Esophagus (tissue), 2 donors: ENCODE measurements at regions not wholly inside any gene's neighbourhood (a gene's known extent, or its start where the extent isn't known, plus 50 kb on each side); places are given as distances from the start of the nearest gene placed in this dataset.
"Not testable (repeated sequence)": the region's sequence is repeated elsewhere in the genome, so short reads cannot be mapped to it uniquely, and the experiment has no call there.

Experiments used
- H3K27ac ChIP-seq, 2 donors: one replicate each; pipeline ENCODE4 v1.5.1; 2013; ENCODE audit warnings: low read depth in 2 of 2, mild to moderate bottlenecking in 2 of 2, inconsistent platforms in 1 of 2, low read length in 1 of 2, moderate library complexity in 1 of 2
- H3K27me3 ChIP-seq, 2 donors: one replicate each; pipeline ENCODE4 v1.6.1; 2013; ENCODE audit warnings: low read length in 2 of 2, control low read depth in 1 of 2, mild to moderate bottlenecking in 1 of 2; ENCODE audit not compliant: insufficient read depth in 2 of 2, control insufficient read depth in 1 of 2
- H3K36me3 ChIP-seq, 2 donors: one replicate each; pipeline ENCODE4 v1.6.1; 2013; ENCODE audit warnings: low read length in 1 of 2; ENCODE audit not compliant: control insufficient read depth in 2 of 2, insufficient read depth in 2 of 2
- H3K4me1 ChIP-seq, 2 donors: one replicate each; pipeline ENCODE4 v1.6.1; 2013; ENCODE audit warnings: low read length in 1 of 2; ENCODE audit not compliant: control insufficient read depth in 2 of 2, insufficient read depth in 2 of 2
- H3K4me3 ChIP-seq, 2 donors: one replicate each; pipeline ENCODE4 v1.5.1; 2013; ENCODE audit warnings: low read length in 2 of 2, mild to moderate bottlenecking in 2 of 2, low read depth in 1 of 2, moderate library complexity in 1 of 2
- H3K9me3 ChIP-seq, 2 donors: one replicate each; pipeline ENCODE4 v1.6.1; 2013; ENCODE audit warnings: mild to moderate bottlenecking in 2 of 2, low read depth in 1 of 2, low read length in 1 of 2, moderate library complexity in 1 of 2; ENCODE audit not compliant: control insufficient read depth in 2 of 2, insufficient read depth in 1 of 2
- WGBS, 2 donors: extraction: QIAGEN DNeasy Blood & Tissue Kit; methylation state at CpG; one replicate each; pipeline ENCODE4 v1.1.7; 2013; 5-methylcytosine and 5-hydroxymethylcytosine counted together
- donor health status: healthy with polysubstance abuse.
- donor health status: Bipolar disorder and iron deficiency.

DNA sequence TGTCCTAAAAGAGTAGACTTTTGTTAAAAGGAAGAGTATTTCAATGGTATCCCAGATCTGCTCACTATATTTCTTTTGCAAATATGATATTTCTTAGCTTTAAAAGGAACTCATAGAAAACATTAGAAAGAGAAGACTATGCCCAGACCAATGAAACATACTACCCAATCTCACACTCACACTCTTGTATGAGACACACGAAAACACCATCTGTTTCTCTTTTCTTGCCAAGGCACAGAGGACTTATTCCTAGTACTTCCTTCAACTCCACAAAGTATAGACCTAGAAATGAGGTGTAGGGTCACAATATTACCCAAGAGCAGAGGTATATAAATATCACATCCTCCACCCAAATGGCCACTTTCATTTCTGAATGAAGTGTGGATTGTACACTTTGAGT is 292.4 kb upstream of the ACO1 start:
- no peaks in the 10 kb centered on the region for H3K27me3 ChIP-seq
- H3K36me3 ChIP-seq, result no peaks in the 10 kb centered on the region
- WGBS, 2 donors, result 68 to 76% methylated on average over 1 of the region's 1 CpG
- H3K4me1 ChIP-seq, result no peaks in the 10 kb centered on the region
- H3K4me3 ChIP-seq, result no peak overlapping the region
- H3K9me3 ChIP-seq, result no peaks in the 10 kb centered on the region
- H3K27ac ChIP-seq, result no peak overlapping the region

DNA sequence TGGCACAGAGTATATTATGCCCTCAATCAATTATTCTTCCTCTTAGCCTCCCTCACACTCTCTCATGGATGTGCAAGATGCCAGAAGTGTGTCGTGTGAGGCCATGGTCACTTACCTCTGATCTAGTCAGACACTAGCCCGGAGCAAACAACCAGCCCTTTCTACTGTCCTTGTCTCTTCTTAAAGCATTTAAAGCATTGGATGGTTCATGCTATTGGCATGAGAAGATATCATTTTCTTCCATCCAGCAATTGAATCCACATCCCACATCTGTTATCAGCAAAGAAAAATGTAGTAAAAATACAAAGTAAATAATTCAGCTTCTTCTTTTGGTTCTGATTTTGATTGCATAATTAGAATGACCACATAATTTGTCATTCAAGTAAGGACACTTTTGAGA is 267.2 kb upstream of the ACO1 start:
- 74 to 76% methylated on average over 2 of the region's 2 CpGs for WGBS, 2 donors
- no peaks in the 10 kb centered on the region for H3K36me3 ChIP-seq
- H3K4me1 ChIP-seq, result no peaks in the 10 kb centered on the region
- no peaks in the 10 kb centered on the region for H3K27me3 ChIP-seq
- no peak overlapping the region for H3K27ac ChIP-seq
- H3K9me3 ChIP-seq, result no peaks in the 10 kb centered on the region
- H3K4me3 ChIP-seq, result no peak overlapping the region

DNA sequence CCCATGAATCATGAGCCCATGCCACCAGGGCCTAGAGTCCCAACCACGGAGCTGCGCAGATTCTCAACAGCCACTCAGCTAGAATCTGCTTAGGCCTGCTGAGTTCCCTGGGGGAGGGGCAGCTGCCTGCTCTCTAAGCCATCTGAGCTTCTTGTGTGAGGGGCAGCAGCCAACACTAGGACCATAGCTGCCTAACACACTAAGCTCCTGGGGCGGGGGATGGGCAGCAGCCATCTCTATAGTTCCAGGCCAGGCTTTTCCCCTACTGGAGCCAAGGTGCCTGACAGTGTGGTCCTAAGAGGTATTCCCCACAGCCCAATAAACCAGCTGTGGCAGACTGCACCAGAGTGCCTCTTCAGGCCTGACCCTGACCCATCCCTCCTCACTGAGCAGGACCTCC is 255.9 kb upstream of the ACO1 start:
- no peaks in the 10 kb centered on the region for H3K27me3 ChIP-seq
- H3K27ac ChIP-seq, result no peak overlapping the region
- no peaks in the 10 kb centered on the region for H3K36me3 ChIP-seq
- H3K4me3 ChIP-seq, result no peak overlapping the region
- no peaks in the 10 kb centered on the region for H3K4me1 ChIP-seq
- 91 to 92% methylated on average over 3 of the region's 3 CpGs for WGBS, 2 donors
- no peaks in the 10 kb centered on the region for H3K9me3 ChIP-seq

DNA sequence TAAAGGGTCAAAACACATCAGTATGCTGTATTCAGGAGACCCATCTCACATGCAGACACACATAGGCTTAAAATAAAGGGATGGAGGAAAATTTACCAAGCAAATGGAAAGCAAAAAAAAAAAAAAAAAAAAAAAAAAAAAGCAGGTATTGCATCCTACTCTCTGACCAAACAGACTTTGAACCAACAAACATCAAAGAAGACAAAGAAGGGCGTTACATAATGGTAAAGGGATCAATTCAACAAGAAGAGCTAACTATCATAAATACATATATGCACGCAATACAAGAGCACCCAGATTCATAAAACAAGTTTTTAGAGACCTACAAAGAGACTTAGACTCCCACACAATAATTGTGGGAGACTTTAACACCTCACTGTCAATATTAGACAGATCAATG is 253.7 kb upstream of the ACO1 start:
- H3K4me3 ChIP-seq, H3K9me3 ChIP-seq, H3K27ac ChIP-seq, H3K27me3 ChIP-seq, H3K36me3 ChIP-seq, H3K4me1 ChIP-seq: not testable (repeated sequence)
- WGBS, 2 donors, result 58 to 75% methylated on average over 2 of the region's 2 CpGs

DNA sequence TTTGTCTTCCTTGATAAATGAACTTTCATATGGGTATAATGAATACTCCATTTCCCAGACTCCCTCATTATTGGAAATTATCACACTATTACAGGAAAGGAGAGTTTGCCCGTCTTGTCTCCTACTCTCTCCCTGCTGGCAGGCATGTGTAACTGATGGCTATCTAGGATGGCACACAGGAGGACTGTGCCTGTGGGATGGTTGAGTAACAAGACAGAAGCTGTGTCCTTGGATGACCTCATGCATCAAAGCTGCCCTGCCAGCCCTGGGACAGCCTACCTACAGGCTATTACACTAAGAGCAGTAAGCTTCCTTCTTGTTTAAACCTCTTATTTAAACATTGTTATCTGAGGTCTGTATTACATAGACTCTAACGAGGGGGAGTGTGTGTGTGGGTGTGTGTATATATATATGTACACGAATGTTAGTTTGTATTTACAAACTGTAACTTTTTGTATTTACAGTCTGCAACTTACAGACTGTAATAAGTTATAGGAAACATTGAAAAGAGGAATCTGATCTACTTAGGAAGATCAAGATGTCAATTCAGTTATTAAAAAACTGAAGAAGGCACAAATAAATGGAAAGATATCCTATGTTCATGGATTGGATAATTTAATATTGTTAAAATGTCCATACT is 247.6 kb upstream of the ACO1 start:
- H3K4me1 ChIP-seq, result no peaks in the 10 kb centered on the region
- WGBS, 2 donors, result 48 to 52% methylated on average over 3 of the region's 3 CpGs
- no peak overlapping the region for H3K4me3 ChIP-seq
- no peak overlapping the region for H3K27ac ChIP-seq
- no peaks in the 10 kb centered on the region for H3K36me3 ChIP-seq
- no peaks in the 10 kb centered on the region for H3K9me3 ChIP-seq
- no peaks in the 10 kb centered on the region for H3K27me3 ChIP-seq

DNA sequence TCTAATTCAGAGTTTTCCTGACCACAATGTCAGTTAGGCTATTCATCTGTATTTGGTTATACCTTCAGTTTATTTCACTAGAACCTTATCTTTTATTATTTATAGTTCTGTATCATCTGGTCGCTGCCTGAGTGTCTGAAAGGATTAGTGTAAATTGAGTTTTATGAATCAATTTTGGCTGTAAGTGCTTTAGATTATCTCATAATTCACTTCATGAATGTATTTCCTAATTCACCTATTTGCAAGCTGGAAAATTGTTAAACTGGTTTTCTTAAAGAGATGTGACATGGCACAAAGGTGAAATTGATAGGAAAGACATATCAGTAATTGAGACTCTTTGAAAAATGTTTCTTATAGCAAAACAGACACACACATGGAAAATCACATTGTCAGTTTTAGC is 242.4 kb upstream of the ACO1 start:
- WGBS, 2 donors, result 17 to 31% methylated on average over 1 of the region's 1 CpG
- H3K36me3 ChIP-seq, result no peaks in the 10 kb centered on the region
- no peaks in the 10 kb centered on the region for H3K4me1 ChIP-seq
- no peaks in the 10 kb centered on the region for H3K27me3 ChIP-seq
- H3K9me3 ChIP-seq, result no peaks in the 10 kb centered on the region
- H3K27ac ChIP-seq, result no peak overlapping the region
- no peak overlapping the region for H3K4me3 ChIP-seq

DNA sequence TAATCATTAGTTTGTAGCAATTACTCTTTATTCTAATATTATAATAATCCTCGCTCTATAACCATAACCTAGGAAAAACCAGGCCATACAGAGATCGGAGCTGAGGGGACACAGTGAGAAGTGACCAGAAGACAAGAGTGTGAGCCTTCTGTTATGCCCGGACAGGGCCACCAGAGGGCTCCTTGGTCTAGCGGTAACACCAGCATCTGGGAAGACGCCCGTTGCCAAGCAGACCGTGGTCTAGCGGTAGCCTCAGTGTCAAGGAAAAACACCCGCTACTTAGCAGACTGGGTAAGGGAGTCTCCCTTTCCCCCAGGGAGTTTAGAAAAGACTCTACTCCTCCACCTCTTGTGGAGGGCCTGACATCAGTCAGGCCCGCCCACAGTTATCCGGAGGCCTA is 235.9 kb upstream of the ACO1 start:
- not testable (repeated sequence) for H3K27ac ChIP-seq, H3K36me3 ChIP-seq, H3K4me1 ChIP-seq, H3K27me3 ChIP-seq, H3K4me3 ChIP-seq, H3K9me3 ChIP-seq
- WGBS, 2 donors, result 88% methylated on average over 11 of the region's 11 CpGs

DNA sequence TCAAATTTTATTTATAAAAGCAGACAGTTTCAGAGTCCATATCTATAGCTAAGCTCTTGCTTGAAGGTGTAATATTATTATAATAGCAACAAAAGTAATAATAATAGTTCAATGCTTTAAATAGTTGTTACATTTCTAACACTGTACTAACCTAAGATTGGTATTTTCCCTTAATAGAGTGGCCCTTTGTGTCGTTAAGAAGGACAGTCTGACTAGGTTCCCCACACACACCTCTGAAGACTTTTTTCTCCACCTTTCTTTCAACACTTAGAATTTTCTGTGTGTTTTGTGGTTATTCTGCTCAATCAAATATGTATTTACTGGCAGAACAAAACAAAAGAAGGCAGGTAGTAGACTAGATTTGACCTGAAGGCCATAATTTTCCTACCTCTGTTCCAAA is 223.2 kb upstream of the ACO1 start:
- Histone ChIP-seq H3K4me1 (no peaks in the 10 kb centered on the region), H3K27me3 (no peaks in the 10 kb centered on the region), H3K36me3 (no peaks in the 10 kb centered on the region), H3K4me3 (no peak overlapping the region), H3K27ac (no peak overlapping the region), H3K9me3 (no peaks in the 10 kb centered on the region)
- 43 to 68% methylated on average over 1 of the region's 1 CpG for WGBS, 2 donors

DNA sequence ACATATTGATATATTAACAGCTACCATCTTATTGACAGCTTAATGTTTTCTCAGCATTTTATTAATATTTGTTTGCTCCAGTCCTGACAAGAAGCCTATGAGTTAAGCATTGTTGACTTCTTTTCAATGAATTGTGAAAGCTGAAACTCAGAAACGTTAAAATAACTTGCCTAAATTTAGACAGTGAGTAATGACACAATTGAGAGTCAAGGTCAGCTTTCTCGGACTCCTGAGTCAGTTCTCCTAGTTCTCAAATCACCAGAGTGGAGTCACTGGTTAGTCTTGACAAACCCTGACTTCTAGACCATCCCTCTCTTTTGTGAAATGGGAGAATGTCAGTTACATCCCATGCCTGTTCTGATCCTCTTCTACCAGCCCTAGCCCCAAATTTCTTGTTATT is 222.7 kb upstream of the ACO1 start:
- no peaks in the 10 kb centered on the region for H3K36me3 ChIP-seq
- no peaks in the 10 kb centered on the region for H3K9me3 ChIP-seq
- 30 to 43% methylated on average over 2 of the region's 2 CpGs for WGBS, 2 donors
- no peak overlapping the region for H3K27ac ChIP-seq
- H3K27me3 ChIP-seq, result no peaks in the 10 kb centered on the region
- H3K4me1 ChIP-seq, result no peaks in the 10 kb centered on the region
- no peak overlapping the region for H3K4me3 ChIP-seq

DNA sequence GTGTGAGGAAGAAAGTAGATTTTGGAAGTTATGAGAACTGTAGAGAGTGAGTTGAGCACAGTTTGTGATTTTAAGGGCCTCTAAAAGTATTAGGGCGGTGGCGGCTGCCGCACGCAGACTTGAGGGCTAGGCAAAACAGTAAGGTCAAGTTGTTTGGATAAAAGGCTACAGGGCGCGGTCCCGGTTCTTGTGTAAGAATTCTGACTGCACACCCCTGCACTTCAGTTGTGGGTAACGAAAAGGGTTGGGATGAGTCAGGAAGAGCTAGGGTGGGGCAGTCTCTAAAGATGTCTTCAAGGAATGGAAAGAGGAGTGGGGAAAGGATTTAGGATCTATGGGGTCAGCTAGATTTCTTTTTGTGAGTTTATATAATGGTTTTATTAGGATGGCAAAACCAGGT is 218.1 kb upstream of the ACO1 start:
- H3K4me1 ChIP-seq, H3K36me3 ChIP-seq, H3K27ac ChIP-seq, H3K9me3 ChIP-seq, H3K27me3 ChIP-seq, H3K4me3 ChIP-seq: not testable (repeated sequence)
- 87 to 90% methylated on average over 8 of the region's 8 CpGs for WGBS, 2 donors
